HG02798 (cell line): ENCODE measurements at regions not wholly inside any gene's neighbourhood (a gene's known extent, or its start where the extent isn't known, plus 50 kb on each side); places are given as distances from the start of the nearest gene placed in this dataset.

Experiments used
- ATAC-seq: cut with Tn5 transposase; IDR thresholded peaks from one replicate; pipeline ENCODE4 v1.9.1; 2021; ENCODE audit warnings: mild to moderate bottlenecking; ENCODE audit not compliant: unreplicated experiment, poor library complexity

GRCh38 chr20:24812373-24812772 lies 136.7 kb upstream of the CST7 start:
- ATAC-seq: no peak

- no peak for ATAC-seq
Measured at GRCh38 chr20:24813080-24813479, 136.0 kb upstream of the CST7 start.

- ATAC-seq: no peak
Measured at GRCh38 chr20:24813496-24813895, 135.6 kb upstream of the CST7 start.

GRCh38 chr20:24813936-24814335 lies 135.1 kb upstream of the CST7 start:
- no peak for ATAC-seq

GRCh38 chr20:24814556-24815195 lies 134.4 kb upstream of the CST7 start:
- no peak for ATAC-seq

- no peak for ATAC-seq
Measured at GRCh38 chr20:24815196-24815815, 133.8 kb upstream of the CST7 start.

- no peak for ATAC-seq
Measured at GRCh38 chr20:24815931-24816330, 133.1 kb upstream of the CST7 start.

GRCh38 chr20:24816431-24816830 lies 132.6 kb upstream of the CST7 start:
- ATAC-seq: no peak

- ATAC-seq: no peak
Measured at GRCh38 chr20:24816907-24817306, 132.2 kb upstream of the CST7 start.

- ATAC-seq: no peak
Measured at GRCh38 chr20:24817351-24817750, 131.7 kb upstream of the CST7 start.

GRCh38 chr20:24818056-24818455 lies 131.0 kb upstream of the CST7 start:
- no peak for ATAC-seq

GRCh38 chr20:24819331-24819965 lies 129.6 kb upstream of the CST7 start:
- ATAC-seq: no peak

GRCh38 chr20:24820345-24820744 lies 128.7 kb upstream of the CST7 start:
- ATAC-seq: no peak

- no peak for ATAC-seq
Measured at GRCh38 chr20:24821391-24821790, 127.7 kb upstream of the CST7 start.

GRCh38 chr20:24823176-24823784 lies 125.8 kb upstream of the CST7 start:
- ATAC-seq: no peak

GRCh38 chr20:24823989-24824693 lies 124.9 kb upstream of the CST7 start:
- no peak for ATAC-seq

- no peak for ATAC-seq
Measured at GRCh38 chr20:24825591-24825990, 123.5 kb upstream of the CST7 start.

GRCh38 chr20:24827603-24828295 lies 121.3 kb upstream of the CST7 start:
- ATAC-seq: no peak

GRCh38 chr20:24828992-24829648 lies 119.9 kb upstream of the CST7 start:
- ATAC-seq: no peak
